ENCODE measurements at regions not wholly inside any gene's neighbourhood (a gene's known extent, or its start where the extent isn't known, plus 50 kb on each side); places are given as distances from the start of the nearest gene placed in this dataset.
"Not testable (repeated sequence)": the region's sequence is repeated elsewhere in the genome, so short reads cannot be mapped to it uniquely, and the experiment has no call there.

- FAIRE-seq (no peak), DNase-seq (ENCODE audit: insufficient read length, low spot score) (no peak)
Observed at GRCh38 chr2:7693246-7694075, 776.2 kb downstream of the RNF144A start.

DNA sequence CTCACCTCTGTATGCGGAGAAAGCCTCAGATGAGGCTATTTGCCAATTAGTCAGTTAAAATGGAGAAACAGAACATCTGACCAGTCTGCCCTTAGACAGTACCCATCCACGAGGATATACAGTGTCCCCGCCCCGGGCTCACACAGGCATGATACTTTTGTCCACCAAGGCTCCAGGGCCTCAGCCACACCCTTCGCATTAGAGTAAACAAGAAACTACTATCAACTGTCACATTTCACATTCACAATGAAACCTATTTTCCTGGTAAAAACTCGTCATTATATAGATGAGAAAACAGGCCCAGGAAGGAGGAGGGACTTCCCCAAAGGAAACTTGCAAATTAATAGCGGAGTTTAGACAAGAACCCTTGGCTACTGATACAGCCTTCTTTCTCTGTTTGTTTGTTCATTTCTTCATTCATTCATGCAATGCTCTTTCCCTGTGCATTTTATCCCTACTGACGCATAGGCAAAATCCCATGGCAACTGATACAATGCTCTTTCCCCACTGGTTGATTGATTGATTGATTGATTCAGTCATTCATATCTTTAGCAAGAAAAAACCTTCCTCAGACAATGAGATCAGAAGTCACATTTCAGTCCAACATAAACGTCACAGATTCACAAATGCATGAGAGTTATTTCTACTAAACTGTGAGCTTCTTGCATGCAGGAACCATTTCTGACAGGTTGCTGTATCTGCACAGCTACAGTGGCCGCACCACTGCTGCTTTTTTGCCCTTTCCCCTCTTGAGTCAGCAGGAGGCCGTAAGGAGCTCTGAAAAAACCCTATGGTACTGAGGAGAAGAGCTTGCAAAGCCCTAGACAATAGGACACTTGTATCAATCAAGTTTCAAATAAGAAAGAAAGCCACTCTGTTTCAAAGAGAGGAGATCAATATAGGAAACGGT, 777.1 kb downstream of the RNF144A start:
- DNase-seq (ENCODE audit: insufficient read length, low spot score) (no peak), FAIRE-seq (no peak)

DNA sequence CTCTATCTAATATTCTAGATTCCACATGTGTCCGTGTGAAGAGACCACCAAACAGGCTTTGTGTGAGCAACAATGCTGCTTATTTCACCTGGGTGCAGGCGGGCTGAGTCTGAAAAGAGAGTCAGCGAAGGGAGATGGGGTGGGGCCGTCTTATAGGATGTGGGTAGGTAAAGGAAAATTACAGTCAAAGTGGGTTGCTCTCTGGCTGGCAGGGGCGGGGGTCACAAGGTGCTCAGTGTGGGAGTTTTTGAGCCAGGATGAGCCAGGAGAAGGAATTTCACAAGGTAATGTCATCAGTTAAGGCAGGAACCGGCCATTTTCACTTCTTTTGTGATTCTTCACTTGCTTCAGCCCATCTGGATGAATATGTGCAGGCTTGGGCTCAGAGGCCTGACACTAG, 779.3 kb downstream of the RNF144A start:
- not testable (repeated sequence) for DNase-seq (ENCODE audit: insufficient read length, low spot score); FAIRE-seq

- no peak for FAIRE-seq
- DNase-seq (ENCODE audit: insufficient read length, low spot score), result no peak
Observed at GRCh38 chr2:7697052-7697451, 779.8 kb downstream of the RNF144A start.

DNA sequence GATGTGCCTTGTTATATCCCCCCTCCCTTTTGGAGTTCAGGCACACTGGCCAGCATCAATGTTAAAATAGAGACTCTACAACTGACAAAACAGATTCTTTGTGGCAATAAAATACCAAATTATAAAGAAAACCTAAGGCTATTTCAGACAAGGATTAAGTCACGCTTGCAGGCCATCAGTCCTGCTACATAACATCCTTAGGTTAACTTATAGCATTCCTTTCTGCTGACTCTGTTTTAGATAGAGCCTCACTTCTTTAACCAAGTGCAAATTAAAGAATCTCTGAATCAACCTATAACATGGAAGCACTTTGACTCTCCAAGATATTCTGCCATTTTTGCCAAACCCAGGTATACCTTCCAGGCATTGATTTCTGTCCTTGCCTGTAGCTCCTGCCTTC, 784.6 kb downstream of the RNF144A start:
- DNase-seq (ENCODE audit: insufficient read length, low spot score) (no peak), FAIRE-seq (no peak)

GRCh38 chr2:7703048-7703447, 785.8 kb downstream of the RNF144A start:
- no peak for DNase-seq (ENCODE audit: insufficient read length, low spot score)
- no peak for FAIRE-seq

DNA sequence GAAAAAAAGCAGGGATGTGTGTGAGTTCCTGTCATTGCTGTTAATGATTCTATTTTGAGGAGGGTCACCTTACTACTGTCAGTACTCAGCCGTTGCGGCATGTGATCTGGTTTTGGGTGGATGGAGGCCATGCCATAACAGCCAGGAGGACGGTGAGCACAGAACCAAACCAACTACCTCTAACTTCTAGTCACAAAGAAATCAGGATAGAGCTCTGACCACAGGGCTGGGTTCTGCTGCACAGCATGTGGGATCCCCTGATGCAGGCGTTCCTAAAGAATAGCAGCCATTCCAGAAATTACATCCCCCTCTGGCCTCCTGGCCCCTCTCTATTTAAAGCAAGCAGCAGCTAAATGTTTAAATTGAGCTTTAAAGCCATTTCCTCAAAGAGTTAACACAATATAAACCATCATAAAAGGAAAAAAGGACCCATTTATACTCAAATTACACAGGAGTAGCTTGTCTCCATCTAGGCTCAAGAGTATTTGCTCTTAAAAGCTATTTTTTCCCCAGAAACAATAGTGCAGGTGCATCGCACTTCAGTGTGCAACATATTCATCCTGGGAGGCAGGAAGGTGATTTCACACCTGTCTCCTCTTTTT, 786.4 kb downstream of the RNF144A start:
- DNase-seq (ENCODE audit: insufficient read length, low spot score) (no peak), FAIRE-seq (no peak)

- no peak for FAIRE-seq
- no peak for DNase-seq (ENCODE audit: insufficient read length, low spot score)
Observed at GRCh38 chr2:7704296-7704865, 787.2 kb downstream of the RNF144A start.

- DNase-seq (ENCODE audit: insufficient read length, low spot score) (no peak), FAIRE-seq (no peak)
Observed at GRCh38 chr2:7706791-7707190, 789.6 kb downstream of the RNF144A start.

GRCh38 chr2:7707723-7708122, 790.5 kb downstream of the RNF144A start:
- no peak for FAIRE-seq
- no peak for DNase-seq (ENCODE audit: insufficient read length, low spot score)

DNA sequence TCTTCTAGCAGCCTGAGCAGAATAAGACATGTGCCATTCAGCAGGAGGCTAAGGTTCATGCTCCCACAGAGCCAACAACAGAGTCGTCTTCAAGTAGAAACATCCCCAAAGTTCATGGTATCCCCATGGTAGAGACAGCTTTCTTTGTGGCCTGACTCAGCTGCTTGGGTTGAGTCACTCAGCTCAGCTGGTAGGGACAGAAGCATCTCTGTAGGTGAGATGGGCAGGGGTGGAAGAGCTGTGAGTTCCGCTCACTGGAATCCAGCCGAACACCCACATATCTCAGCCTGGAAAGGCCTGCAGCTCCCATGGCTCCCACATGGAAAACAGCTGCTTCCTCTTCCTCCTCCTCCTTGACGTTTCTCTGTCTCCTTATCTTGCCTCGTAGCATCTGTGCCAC, 792.7 kb downstream of the RNF144A start:
- DNase-seq (ENCODE audit: insufficient read length, low spot score) (no peak), FAIRE-seq (no peak)

DNA sequence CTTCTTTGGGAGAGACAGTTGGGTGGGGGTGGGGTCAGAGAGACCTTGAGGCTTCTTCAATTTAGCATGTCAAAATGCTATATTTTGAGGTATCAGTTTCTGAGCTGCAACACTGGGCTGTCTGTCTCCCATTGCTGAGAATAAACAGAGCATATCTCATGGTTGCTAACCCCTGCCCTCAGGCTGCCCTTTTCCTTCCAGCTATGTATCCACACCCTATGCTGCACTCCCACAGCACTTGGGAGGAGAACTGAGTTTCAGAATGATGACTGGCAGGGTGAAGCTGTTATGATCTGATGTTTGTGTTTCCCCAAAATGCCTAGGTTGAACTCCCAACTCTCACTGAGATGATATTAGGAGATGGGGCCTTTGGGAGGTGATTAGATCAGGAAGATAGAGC, 794.0 kb downstream of the RNF144A start:
- FAIRE-seq, result no peak
- DNase-seq (ENCODE audit: insufficient read length, low spot score), result no peak

DNA sequence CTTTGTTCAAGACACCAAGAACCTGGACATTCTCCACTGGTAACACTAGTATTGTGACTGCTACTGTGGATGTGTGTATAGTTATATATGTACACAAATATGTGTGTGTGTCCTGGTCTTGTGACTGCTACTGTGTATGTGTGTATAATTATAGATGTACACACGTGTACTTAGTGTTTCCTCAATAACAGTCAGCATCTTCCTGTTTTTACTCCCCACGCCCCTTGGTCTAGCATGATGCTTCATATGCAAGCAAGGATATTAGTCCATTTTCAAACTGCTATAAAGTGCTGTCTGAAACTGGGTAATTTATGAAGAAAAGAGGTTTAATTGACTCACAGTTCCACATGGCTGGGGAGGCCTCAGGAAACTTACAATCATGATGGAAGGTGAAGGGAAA, 802.7 kb downstream of the RNF144A start:
- FAIRE-seq, result no peak
- DNase-seq (ENCODE audit: insufficient read length, low spot score), result no peak

DNA sequence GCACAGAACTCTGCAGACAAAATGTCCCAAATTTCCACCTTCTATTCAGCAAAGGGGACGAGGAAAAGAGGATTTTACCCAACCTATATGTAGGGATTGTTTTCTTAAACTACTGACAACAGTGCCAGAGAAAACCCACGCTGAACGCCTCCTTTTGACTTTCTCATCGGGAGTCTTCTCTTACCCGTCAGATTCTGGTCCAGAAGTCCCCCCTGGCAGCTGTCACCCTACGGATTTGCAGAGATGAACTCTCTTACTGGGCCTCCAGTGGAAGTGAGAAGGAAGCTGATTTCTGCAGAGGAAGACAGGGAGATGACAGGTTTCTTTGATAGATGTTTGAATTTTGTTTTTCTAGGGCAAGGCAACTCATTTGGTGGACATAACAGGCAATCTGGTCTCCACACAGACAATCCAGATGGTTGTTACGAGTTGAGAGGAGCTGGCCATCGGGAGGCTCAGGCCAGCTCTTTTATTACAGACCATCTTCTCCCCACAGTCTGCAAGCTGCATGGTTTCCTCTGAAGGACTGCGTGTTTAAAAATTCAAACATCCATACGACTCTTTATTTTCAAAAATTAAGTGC, 804.3 kb downstream of the RNF144A start:
- FAIRE-seq (no peak), DNase-seq (ENCODE audit: insufficient read length, low spot score) (no peak)

DNA sequence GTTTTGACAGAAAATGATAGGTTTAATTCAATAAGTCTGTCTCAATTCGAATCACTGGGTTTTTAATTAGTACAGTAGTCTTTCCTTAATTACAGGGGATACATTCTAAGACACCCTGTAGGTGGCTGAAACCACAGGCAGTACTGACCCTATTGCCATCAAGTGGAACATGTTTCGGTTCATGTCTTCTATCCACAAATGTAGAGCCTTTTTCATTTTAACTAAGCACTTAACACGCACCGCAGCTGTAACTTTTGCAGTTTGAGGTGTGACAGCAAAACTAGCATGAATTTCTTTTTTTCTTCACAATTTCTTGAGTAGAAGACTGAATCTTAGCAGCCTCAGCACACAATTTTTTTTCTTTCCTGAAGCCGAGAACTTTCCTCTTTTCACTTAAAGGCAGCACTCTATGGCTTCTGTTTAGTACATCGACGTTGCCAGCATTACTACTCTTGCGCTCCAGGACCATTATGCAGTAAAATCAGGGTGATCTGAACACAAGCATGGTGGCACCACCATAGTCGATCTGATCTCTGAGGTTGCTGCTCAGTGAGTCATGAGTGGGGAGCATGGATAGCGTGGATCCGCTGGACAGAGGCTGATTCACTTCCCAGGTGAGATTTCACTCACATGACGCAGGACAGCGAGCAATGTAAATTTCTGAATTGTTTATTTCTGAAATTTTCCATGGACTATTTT, 805.1 kb downstream of the RNF144A start:
- DNase-seq (ENCODE audit: insufficient read length, low spot score) (no peak), FAIRE-seq (no peak)

GRCh38 chr2:7724336-7724735, 807.1 kb downstream of the RNF144A start:
- DNase-seq (ENCODE audit: insufficient read length, low spot score) (no peak), FAIRE-seq (no peak)

DNA sequence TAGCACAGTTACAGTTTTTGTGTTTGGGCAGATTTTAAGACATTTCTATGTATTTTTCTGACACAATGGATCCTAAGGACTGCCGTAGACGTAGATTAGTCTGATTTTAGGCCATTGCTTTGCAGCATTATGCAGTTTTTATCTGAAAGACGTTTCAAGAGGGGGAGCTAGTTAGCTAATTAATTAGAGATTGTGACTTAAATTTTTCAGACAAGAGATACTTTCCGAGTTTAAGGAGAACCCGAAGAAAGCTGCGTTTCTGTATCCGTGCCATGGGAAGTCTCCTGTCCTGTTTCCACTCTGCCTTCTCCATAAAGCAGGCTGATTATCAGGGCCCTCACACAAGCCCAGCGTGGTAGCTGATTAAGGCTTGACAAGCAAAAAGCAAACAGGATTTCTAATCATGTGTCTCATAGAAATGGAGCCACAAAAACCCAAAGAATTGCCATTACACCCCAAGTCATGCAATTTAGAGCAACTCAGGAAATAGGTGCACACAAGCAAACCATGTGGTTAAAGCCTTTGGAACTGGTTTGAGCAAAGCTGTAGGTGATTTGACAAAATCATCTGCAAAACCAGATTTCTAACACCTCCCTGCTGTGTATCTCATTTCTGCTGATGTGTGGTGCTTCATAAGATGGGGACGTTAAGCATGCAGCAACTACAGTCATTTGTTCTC, 808.1 kb downstream of the RNF144A start:
- FAIRE-seq (no peak), DNase-seq (ENCODE audit: insufficient read length, low spot score) (no peak)

GRCh38 chr2:7725850-7726242, 808.6 kb downstream of the RNF144A start:
- no peak for FAIRE-seq
- no peak for DNase-seq (ENCODE audit: insufficient read length, low spot score)

DNA sequence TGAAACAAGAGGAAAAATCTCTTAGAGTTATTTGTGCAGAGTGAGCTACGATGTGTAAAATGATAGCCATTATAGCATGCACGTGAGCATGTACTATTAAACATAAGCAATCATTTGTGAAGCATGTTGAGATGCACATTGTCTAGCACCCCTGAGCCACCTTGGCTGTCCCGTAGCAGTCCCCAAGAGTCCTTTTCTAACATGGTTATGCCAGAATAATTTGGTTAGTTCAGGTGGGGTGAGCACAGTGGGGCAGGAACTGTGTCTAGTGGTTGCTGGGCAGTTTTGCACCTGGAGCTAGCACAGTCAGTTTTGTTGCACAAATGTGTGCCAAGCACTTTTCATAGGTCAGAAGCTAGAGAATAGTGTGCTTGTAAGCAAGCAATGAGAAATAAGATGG, 809.8 kb downstream of the RNF144A start:
- FAIRE-seq (no peak), DNase-seq (ENCODE audit: insufficient read length, low spot score) (no peak)

DNA sequence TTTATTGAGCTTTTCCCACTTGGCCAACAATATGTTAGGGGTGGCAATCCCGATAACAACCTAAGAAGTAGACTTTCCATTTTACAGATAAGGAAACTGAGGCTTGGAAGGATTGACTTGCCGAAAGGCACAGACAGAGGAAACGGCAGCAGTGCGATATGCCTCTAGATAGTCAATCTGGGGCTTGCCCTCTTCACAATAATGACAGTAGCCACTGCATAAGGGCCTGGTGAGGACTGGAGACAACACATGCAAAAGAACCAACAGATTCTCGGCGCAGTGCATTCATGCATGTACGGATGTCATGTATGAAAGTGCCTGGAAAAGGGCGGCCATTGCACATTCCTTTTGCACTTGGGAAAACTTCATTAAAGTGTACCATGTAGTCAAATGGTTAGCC, 811.2 kb downstream of the RNF144A start:
- no peak for DNase-seq (ENCODE audit: insufficient read length, low spot score)
- FAIRE-seq, result no peak

Data from GM19239 (cell line).